GDM1 (cell line): ENCODE measurements at regions not wholly inside any gene's neighbourhood (a gene's known extent, or its start where the extent isn't known, plus 50 kb on each side); places are given as distances from the start of the nearest gene placed in this dataset.
"Not testable (repeated sequence)": the region's sequence is repeated elsewhere in the genome, so short reads cannot be mapped to it uniquely, and the experiment has no call there.

Source experiments
- DNase-seq: peaks from one replicate; lab custom pipeline; 2025; lab: John Stamatoyannopoulos, UW

- DNase-seq, result no peak
Observed at GRCh38 chr1:208465786-208466590, 221.8 kb upstream of the PLXNA2 start.

- no peak for DNase-seq
Observed at GRCh38 chr1:208467151-208467780, 223.1 kb upstream of the PLXNA2 start.

- DNase-seq, result no peak
Observed at GRCh38 chr1:208475449-208475848, 231.3 kb upstream of the PLXNA2 start.

GRCh38 chr1:208475951-208476845 lies 232.0 kb upstream of the PLXNA2 start:
- DNase-seq, result no peak

GRCh38 chr1:208476846-208477170 lies 232.6 kb upstream of the PLXNA2 start:
- no peak for DNase-seq

GRCh38 chr1:208479435-208479834 lies 235.3 kb upstream of the PLXNA2 start:
- no peak for DNase-seq

- no peak for DNase-seq
Observed at GRCh38 chr1:208485512-208485911, 241.3 kb upstream of the PLXNA2 start.

- DNase-seq, result no peak
Observed at GRCh38 chr1:208486677-208487076, 242.5 kb upstream of the PLXNA2 start.

- DNase-seq, result not testable (repeated sequence)
Observed at GRCh38 chr1:208488432-208488831, 244.2 kb upstream of the PLXNA2 start.

GRCh38 chr1:208496467-208497371 lies 252.5 kb upstream of the PLXNA2 start:
- DNase-seq, result no peak

- DNase-seq, result no peak
Observed at GRCh38 chr1:208497866-208498541, 253.8 kb upstream of the PLXNA2 start.

GRCh38 chr1:208499026-208499425 lies 254.8 kb upstream of the PLXNA2 start:
- no peak for DNase-seq

- DNase-seq, result no peak
Observed at GRCh38 chr1:208499601-208500000, 255.4 kb upstream of the PLXNA2 start.

- no peak for DNase-seq
Observed at GRCh38 chr1:208500375-208500774, 256.2 kb upstream of the PLXNA2 start.

- no peak for DNase-seq
Observed at GRCh38 chr1:208501542-208501941, 257.4 kb upstream of the PLXNA2 start.

- DNase-seq, result no peak
Observed at GRCh38 chr1:208503787-208504186, 259.6 kb upstream of the PLXNA2 start.

GRCh38 chr1:208506812-208507211 lies 262.6 kb upstream of the PLXNA2 start:
- DNase-seq, result no peak

- DNase-seq, result no peak
Observed at GRCh38 chr1:208509072-208509471, 264.9 kb upstream of the PLXNA2 start.

- DNase-seq, result no peak
Observed at GRCh38 chr1:208510192-208510952, 266.2 kb upstream of the PLXNA2 start.

- DNase-seq, result no peak
Observed at GRCh38 chr1:208511242-208511860, 267.2 kb upstream of the PLXNA2 start.
